ENCODE measurements at regions not wholly inside any gene's neighbourhood (a gene's known extent, or its start where the extent isn't known, plus 50 kb on each side); places are given as distances from the start of the nearest gene placed in this dataset.
A peak's percentile ranks its signal among the peaks of the same experiment; 100 is the strongest.

DNA sequence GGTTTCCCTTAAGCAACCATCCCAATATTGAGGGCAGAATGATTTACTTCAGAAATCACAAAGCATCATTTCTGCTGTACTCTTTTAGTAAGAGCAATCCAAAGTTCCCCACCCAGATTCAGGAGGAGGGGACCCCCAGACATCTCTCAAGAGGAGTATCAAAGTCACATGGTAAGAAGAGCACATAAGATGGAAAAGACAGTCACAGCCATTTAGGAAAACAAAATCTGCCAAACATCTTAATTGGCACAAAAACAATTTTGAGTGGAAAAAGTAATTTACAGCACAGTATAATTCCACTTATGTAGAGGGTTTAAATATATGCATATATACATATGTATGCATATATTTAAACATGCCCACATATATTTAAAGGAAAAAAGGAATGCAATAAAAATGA is 1329.0 kb upstream of the CELF2 start:
- TF ChIP-seq CTCF (IDR thresholded peaks at IDR 0.05): no peak
- intact Hi-C loops (cut with DNase I): no loop called here
- Histone ChIP-seq H3K4me1 (no peaks in the 10 kb centered on the region), H3K9me3 (no peaks in the 10 kb centered on the region), H3K36me3 (no peaks in the 10 kb centered on the region), H3K4me3 (no peak overlapping the region), H3K27ac (no peak overlapping the region), H3K27me3 (ENCODE audit: low read depth) (no peaks in the 10 kb centered on the region)
- DNase-seq (no peak), ATAC-seq (no peak)

DNA sequence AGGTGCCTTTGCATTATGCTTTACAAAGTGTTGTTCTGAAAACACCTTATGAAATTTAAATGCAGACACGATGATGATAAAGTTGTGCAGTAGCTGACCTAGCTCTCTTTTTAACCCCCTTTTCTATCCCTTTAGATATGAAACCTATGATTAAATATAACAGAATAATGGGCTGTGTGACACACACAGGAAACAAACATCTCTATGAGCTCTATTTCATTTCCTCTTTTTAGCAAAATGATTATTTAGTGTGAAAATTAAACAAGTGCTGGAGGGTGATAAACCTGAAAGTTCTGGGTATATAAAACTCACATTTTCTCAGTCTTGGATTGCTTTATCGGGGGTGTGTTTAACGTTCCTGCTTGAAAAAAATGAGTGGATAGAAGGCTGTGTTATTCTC is 1310.5 kb upstream of the CELF2 start:
- Histone ChIP-seq H3K27ac (no peak overlapping the region), H3K4me1 (no peaks in the 10 kb centered on the region), H3K4me3 (no peak overlapping the region), H3K9me3 (peaks cover under 1% of the 10 kb centered on the region), H3K27me3 (ENCODE audit: low read depth) (no peaks in the 10 kb centered on the region), H3K36me3 (no peaks in the 10 kb centered on the region)
- no peak for DNase-seq
- ATAC-seq: no peak
- no peak for TF ChIP-seq CTCF (IDR thresholded peaks at IDR 0.05)
- intact Hi-C loops (cut with DNase I): no loop called here

DNA sequence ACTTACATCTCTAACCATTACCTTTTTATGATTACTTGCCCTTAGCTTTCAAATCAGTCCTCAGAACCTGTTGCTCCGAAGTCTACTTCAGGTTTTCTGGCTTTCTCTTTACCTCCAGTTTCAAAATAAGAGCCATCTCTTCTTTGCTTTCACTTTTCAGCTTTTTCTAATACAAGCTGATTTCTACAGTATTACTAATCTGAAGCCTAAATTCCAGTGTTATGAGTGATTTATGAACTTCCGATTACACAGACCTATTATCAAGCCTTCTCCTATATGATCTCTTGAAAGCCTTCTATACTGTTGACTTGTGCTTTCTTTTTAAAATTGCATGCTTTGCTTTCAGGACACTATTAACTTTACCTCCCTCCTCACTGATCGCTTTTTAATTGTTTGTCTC is 1307.8 kb upstream of the CELF2 start:
- H3K9me3 ChIP-seq: peaks cover 8% of the 10 kb centered on the region
- no peak overlapping the region for H3K4me3 ChIP-seq
- no peaks in the 10 kb centered on the region for H3K36me3 ChIP-seq
- ATAC-seq (no peak), DNase-seq (no peak)
- H3K27me3 ChIP-seq (ENCODE audit: low read depth): no peaks in the 10 kb centered on the region
- no peak overlapping the region for H3K27ac ChIP-seq
- no peak for TF ChIP-seq CTCF (IDR thresholded peaks at IDR 0.05)
- H3K4me1 ChIP-seq: no peaks in the 10 kb centered on the region
- intact Hi-C loops (cut with DNase I): no loop called here

DNA sequence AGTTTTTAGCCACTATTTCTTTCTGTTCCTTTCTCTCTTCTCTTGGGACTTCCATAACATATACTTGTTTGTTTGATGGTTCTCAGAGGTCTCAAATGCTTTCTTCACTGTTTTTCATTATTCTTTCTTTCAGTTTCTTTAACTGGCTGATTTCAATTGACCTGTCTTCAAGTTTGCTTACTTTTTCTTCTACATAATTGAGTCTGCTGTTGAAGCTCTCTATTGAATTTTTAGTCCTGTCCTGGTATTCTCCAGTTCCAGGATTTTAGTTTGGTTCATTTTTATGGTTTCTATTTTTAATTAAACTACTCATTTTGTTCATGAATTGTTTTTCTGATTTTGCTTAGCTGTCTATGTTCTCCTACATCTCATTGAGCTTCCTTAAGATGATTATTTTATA is 1305.3 kb upstream of the CELF2 start:
- TF ChIP-seq CTCF (IDR thresholded peaks at IDR 0.05): no peak

DNA sequence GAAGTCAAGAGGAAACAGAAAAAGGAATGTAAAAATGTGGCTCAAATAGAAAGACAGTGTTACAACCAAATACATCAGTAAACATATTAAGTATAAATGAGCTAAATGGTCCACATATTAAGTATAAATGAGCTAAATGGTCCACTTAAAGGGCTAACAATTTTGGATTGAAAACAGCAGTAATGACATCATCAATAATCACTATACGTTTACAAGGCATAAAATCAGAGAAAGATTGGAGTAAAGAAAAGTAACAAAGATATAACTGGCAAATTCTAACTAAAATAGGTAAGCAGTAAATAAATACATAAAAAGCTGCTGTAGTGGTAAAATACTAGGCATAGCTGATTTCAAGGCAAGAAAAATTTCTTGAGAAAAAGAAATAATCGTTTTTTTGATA is 1298.4 kb upstream of the CELF2 start:
- no peak for TF ChIP-seq CTCF (IDR thresholded peaks at IDR 0.05)
- intact Hi-C loops (cut with DNase I): no loop called here
- no peak for ATAC-seq
- H3K27me3 ChIP-seq (ENCODE audit: low read depth): no peaks in the 10 kb centered on the region
- no peak for DNase-seq
- no peaks in the 10 kb centered on the region for H3K9me3 ChIP-seq
- H3K36me3 ChIP-seq: no peaks in the 10 kb centered on the region
- H3K4me1 ChIP-seq: no peaks in the 10 kb centered on the region
- H3K27ac ChIP-seq: no peak overlapping the region
- no peak overlapping the region for H3K4me3 ChIP-seq

More for the DNA sequence above, 1305.3 kb upstream of the CELF2 start:
- intact Hi-C loops (cut with DNase I): no loop called here
- Histone ChIP-seq H3K27me3 (ENCODE audit: low read depth) (no peaks in the 10 kb centered on the region), H3K36me3 (no peaks in the 10 kb centered on the region), H3K27ac (no peak overlapping the region), H3K4me1 (no peaks in the 10 kb centered on the region), H3K4me3 (no peak overlapping the region), H3K9me3 (peaks cover 8% of the 10 kb centered on the region)
- no peak for DNase-seq
- no peak for ATAC-seq

GRCh38 chr10:9733766-9734165 is 1283.9 kb upstream of the CELF2 start:
- TF ChIP-seq CTCF (IDR thresholded peaks at IDR 0.05): no peak
- H3K9me3 ChIP-seq: no peaks in the 10 kb centered on the region
- ATAC-seq (peak; percentile 46 to 78), DNase-seq (no peak)
- no peak overlapping the region for H3K4me3 ChIP-seq
- H3K36me3 ChIP-seq: no peaks in the 10 kb centered on the region
- H3K27ac ChIP-seq: no peak overlapping the region
- no peaks in the 10 kb centered on the region for H3K27me3 ChIP-seq (ENCODE audit: low read depth)
- H3K4me1 ChIP-seq: no peaks in the 10 kb centered on the region
- intact Hi-C loops (cut with DNase I): no loop called here
